GM21529 (cell line): ENCODE measurements at regions not wholly inside any gene's neighbourhood (a gene's known extent, or its start where the extent isn't known, plus 50 kb on each side); places are given as distances from the start of the nearest gene placed in this dataset.

Experiments
- ATAC-seq: cut with Tn5 transposase; IDR thresholded peaks from one replicate; pipeline ENCODE4 v1.9.1; 2021; ENCODE audit not compliant: unreplicated experiment

GRCh38 chr2:120851116-120851773 lies 115.6 kb downstream of the GLI2 start:
- no peak for ATAC-seq

GRCh38 chr2:120852200-120852815 lies 116.6 kb downstream of the GLI2 start:
- ATAC-seq, result no peak

- ATAC-seq, result no peak
Measured at GRCh38 chr2:120853306-120854013, 117.8 kb downstream of the GLI2 start.

GRCh38 chr2:120854014-120854620 lies 118.4 kb downstream of the GLI2 start:
- no peak for ATAC-seq

- ATAC-seq, result no peak
Measured at GRCh38 chr2:120854766-120855530, 119.3 kb downstream of the GLI2 start.

GRCh38 chr2:120855855-120856405 lies 120.3 kb downstream of the GLI2 start:
- no peak for ATAC-seq

- no peak for ATAC-seq
Measured at GRCh38 chr2:120856421-120856862, 120.8 kb downstream of the GLI2 start.

GRCh38 chr2:120857422-120857821 lies 121.8 kb downstream of the GLI2 start:
- no peak for ATAC-seq

- ATAC-seq, result no peak
Measured at GRCh38 chr2:120857931-120858330, 122.3 kb downstream of the GLI2 start.

- no peak for ATAC-seq
Measured at GRCh38 chr2:120858361-120859106, 122.9 kb downstream of the GLI2 start.

- no peak for ATAC-seq
Measured at GRCh38 chr2:120859128-120859527, 123.5 kb downstream of the GLI2 start.

- no peak for ATAC-seq
Measured at GRCh38 chr2:120859814-120860578, 124.3 kb downstream of the GLI2 start.

- ATAC-seq, result no peak
Measured at GRCh38 chr2:120860579-120860922, 124.9 kb downstream of the GLI2 start.

GRCh38 chr2:120861191-120861575 lies 125.5 kb downstream of the GLI2 start:
- no peak for ATAC-seq

GRCh38 chr2:120861576-120862191 lies 126.0 kb downstream of the GLI2 start:
- ATAC-seq, result no peak

- ATAC-seq, result no peak
Measured at GRCh38 chr2:120862201-120863060, 126.8 kb downstream of the GLI2 start.

GRCh38 chr2:120863146-120863545 lies 127.5 kb downstream of the GLI2 start:
- no peak for ATAC-seq
